ENCODE measurements at regions not wholly inside any gene's neighbourhood (a gene's known extent, or its start where the extent isn't known, plus 50 kb on each side); places are given as distances from the start of the nearest gene placed in this dataset.

- TF ChIP-seq GATA1 (IDR thresholded peaks at IDR 0.05; ENCODE audit: low read depth, low read length) (no peak), POLR2A (IDR thresholded peaks at IDR 0.05; ENCODE audit: low read length) (no peak)
These were observed 1083.4 kb upstream of the CDH18 start for GRCh38 chr5:21071421-21071820.
